ENCODE measurements at regions not wholly inside any gene's neighbourhood (a gene's known extent, or its start where the extent isn't known, plus 50 kb on each side); places are given as distances from the start of the nearest gene placed in this dataset.
"Not testable (repeated sequence)": the region's sequence is repeated elsewhere in the genome, so short reads cannot be mapped to it uniquely, and the experiment has no call there.

DNA sequence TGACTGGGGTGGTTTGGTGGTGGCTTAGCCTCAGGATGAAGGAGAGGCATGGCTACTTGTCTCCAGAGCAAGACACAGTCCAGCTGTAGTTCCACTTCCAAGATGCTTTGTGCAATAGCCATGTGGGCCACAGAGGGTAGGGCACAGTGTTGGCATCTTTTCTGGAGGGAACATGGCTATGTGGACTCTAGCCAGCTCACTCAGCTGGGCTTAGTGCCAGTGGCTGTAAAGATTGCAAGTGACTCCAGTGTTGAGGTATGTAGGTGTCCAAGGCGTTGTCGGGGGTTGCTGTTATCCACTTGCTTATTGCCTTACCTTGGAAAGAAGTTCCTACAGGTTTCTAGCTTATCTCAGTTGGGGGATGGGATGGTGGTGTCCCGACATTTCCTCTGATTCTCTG is 233.4 kb downstream of the CD109 start:
- Mint-ChIP-seq H3K27me3 (no peaks in the 10 kb centered on the region), H3K4me1 (ENCODE audit: low read depth) (no peaks in the 10 kb centered on the region), H3K4me3 (ENCODE audit: low read depth) (no peak overlapping the region), H3K27ac (no peak overlapping the region), H3K36me3 (ENCODE audit: insufficient read depth) (no peaks in the 10 kb centered on the region), H3K9me3 (ENCODE audit: low read depth) (peaks cover 17% of the 10 kb centered on the region)
- DNase-seq (ENCODE audit: low spot score, unreplicated experiment), result no peak
- TF ChIP-seq, protein P1, sequence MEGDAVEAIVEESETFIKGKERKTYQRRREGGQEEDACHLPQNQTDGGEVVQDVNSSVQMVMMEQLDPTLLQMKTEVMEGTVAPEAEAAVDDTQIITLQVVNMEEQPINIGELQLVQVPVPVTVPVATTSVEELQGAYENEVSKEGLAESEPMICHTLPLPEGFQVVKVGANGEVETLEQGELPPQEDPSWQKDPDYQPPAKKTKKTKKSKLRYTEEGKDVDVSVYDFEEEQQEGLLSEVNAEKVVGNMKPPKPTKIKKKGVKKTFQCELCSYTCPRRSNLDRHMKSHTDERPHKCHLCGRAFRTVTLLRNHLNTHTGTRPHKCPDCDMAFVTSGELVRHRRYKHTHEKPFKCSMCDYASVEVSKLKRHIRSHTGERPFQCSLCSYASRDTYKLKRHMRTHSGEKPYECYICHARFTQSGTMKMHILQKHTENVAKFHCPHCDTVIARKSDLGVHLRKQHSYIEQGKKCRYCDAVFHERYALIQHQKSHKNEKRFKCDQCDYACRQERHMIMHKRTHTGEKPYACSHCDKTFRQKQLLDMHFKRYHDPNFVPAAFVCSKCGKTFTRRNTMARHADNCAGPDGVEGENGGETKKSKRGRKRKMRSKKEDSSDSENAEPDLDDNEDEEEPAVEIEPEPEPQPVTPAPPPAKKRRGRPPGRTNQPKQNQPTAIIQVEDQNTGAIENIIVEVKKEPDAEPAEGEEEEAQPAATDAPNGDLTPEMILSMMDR (IDR thresholded peaks at IDR 0.05; ENCODE audit: unreplicated experiment), result no peak

DNA sequence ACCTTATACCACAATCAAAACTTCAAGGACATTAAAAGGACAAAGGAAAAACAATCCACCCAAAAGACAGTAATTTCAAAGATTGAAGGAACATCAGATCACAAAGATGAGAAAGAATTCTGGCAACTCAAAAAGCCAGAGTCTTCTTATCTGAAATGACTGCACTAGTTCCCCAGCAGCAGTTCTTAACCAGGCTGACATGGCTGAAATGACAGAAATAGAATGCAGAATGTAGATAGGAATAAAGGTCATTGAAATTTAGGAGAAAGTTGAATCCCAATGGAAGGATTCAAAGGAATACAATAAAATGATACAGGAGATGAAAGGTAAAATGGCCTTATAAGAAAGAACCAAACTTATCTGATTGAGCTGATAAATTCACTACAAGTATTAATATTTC is 231.4 kb downstream of the CD109 start:
- H3K4me1 Mint-ChIP-seq (ENCODE audit: low read depth), result no peaks in the 10 kb centered on the region
- H3K4me3 Mint-ChIP-seq (ENCODE audit: low read depth), result no peak overlapping the region
- DNase-seq (ENCODE audit: low spot score, unreplicated experiment), result no peak
- TF ChIP-seq, protein P1 (IDR thresholded peaks at IDR 0.05; ENCODE audit: unreplicated experiment), result no peak
- no peak overlapping the region for H3K27ac Mint-ChIP-seq
- peaks cover 17% of the 10 kb centered on the region for H3K9me3 Mint-ChIP-seq (ENCODE audit: low read depth)
- no peaks in the 10 kb centered on the region for H3K36me3 Mint-ChIP-seq (ENCODE audit: insufficient read depth)
- no peaks in the 10 kb centered on the region for H3K27me3 Mint-ChIP-seq

DNA sequence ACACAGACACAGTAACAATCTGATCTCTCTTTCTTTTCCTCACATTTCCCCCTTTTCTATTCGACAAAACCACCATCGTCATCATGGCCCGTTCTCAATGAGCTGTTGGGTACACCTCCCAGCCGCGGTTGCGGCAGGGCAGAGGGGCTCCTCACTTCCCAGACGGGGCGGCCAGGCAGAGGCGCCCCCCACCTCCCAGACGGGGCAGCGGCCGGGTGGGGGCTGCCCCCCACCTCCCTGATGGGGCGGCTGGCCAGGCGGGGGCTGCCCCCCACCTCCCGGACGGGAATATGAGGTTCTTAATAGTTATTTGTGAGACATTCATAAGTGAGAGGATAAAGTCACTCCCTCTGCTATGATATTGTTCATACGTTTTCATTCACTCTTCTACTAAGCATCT is 229.7 kb downstream of the CD109 start:
- H3K27ac Mint-ChIP-seq; H3K4me3 Mint-ChIP-seq (ENCODE audit: low read depth); H3K27me3 Mint-ChIP-seq; DNase-seq (ENCODE audit: low spot score, unreplicated experiment); H3K36me3 Mint-ChIP-seq (ENCODE audit: insufficient read depth); H3K4me1 Mint-ChIP-seq (ENCODE audit: low read depth): not testable (repeated sequence)
- H3K9me3 Mint-ChIP-seq (ENCODE audit: low read depth), result peaks cover 14% of the 10 kb centered on the region

DNA sequence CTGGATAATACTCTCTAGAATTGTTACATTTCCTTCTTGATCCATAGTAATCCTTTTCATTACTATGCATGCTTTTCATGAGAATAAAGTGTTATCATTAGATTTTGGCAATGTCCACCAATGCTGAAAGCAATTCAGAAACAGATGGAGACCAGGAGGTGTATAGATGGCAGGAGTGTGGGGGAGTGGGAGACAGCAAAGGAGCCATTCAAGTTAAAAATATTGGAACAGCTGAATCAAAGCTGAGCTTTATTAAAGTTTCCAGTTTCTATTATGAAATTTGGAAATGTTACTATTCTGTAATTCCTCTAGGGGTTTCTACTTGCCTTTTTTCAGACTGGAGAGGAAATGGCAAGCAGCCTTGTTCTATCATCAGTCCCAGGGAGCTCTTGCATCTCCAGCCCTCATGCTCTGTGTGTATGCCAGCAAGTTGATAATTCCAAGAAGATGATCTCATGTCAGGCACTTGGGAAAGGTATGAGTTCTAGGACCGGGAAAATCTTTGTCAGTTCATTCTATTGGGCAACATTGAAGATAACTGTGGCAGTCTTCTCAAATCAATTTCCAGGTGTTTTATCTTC is 228.0 kb downstream of the CD109 start:
- Mint-ChIP-seq H3K9me3 (ENCODE audit: low read depth) (peaks cover 16% of the 10 kb centered on the region), H3K4me1 (ENCODE audit: low read depth) (no peaks in the 10 kb centered on the region), H3K27me3 (no peaks in the 10 kb centered on the region), H3K4me3 (ENCODE audit: low read depth) (no peak overlapping the region), H3K27ac (no peak overlapping the region), H3K36me3 (ENCODE audit: insufficient read depth) (no peaks in the 10 kb centered on the region)
- no peak for DNase-seq (ENCODE audit: low spot score, unreplicated experiment)
- TF ChIP-seq, protein P1 (IDR thresholded peaks at IDR 0.05; ENCODE audit: unreplicated experiment), result no peak

DNA sequence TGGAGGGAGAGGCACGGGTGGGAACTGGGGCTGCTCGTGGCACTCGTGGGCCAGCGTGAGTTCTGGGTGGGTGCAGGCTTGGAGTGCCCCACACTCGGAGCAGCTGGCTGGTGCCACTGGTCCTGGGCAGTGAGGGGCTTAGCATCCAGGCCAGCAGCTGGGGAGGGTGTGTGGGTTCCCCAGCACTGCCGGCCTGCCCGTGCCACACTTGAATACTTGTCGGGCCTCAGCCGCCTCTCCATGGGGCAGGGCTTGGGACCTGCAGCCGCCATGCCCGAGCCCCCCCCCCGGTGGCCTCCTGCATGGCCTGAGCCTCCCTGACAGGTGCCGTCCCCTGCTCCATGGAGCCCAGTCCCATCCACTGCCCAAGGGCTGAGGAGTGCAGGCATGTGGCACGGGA is 207.2 kb downstream of the CD109 start:
- H3K36me3 Mint-ChIP-seq (ENCODE audit: insufficient read depth), result no peaks in the 10 kb centered on the region
- peaks cover 18% of the 10 kb centered on the region for H3K9me3 Mint-ChIP-seq (ENCODE audit: low read depth)
- H3K4me1 Mint-ChIP-seq (ENCODE audit: low read depth), result no peaks in the 10 kb centered on the region
- TF ChIP-seq, protein P1 (IDR thresholded peaks at IDR 0.05; ENCODE audit: unreplicated experiment), result no peak
- no peak overlapping the region for H3K27ac Mint-ChIP-seq
- H3K4me3 Mint-ChIP-seq (ENCODE audit: low read depth), result no peak overlapping the region
- DNase-seq (ENCODE audit: low spot score, unreplicated experiment), result no peak
- no peaks in the 10 kb centered on the region for H3K27me3 Mint-ChIP-seq

DNA sequence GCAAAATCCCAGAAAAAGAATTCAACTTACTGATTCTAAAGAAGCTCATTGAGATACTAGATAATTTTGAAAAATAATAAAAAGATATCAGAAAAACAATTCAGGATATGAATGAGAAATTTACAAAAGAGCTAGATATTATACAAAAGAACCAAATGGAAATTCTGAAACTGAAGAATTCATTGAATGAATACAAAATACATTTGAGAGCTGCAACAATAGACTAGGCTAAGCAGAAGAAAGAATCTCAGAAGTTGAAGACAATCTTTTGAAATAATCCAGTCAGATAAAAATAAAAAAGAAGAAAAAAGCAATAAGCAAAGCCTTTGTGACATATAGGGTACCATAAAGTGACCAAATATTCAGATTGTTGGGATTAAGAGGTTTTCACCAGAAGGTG is 206.0 kb downstream of the CD109 start:
- H3K36me3 Mint-ChIP-seq (ENCODE audit: insufficient read depth), result no peaks in the 10 kb centered on the region
- DNase-seq (ENCODE audit: low spot score, unreplicated experiment), result no peak
- TF ChIP-seq, protein P1 (IDR thresholded peaks at IDR 0.05; ENCODE audit: unreplicated experiment), result no peak
- H3K4me1 Mint-ChIP-seq (ENCODE audit: low read depth), result no peaks in the 10 kb centered on the region
- peaks cover 18% of the 10 kb centered on the region for H3K9me3 Mint-ChIP-seq (ENCODE audit: low read depth)
- no peak overlapping the region for H3K27ac Mint-ChIP-seq
- H3K4me3 Mint-ChIP-seq (ENCODE audit: low read depth), result no peak overlapping the region
- H3K27me3 Mint-ChIP-seq, result no peaks in the 10 kb centered on the region
